Bronchial epithelial cell (primary cell): ENCODE measurements at regions not wholly inside any gene's neighbourhood (a gene's known extent, or its start where the extent isn't known, plus 50 kb on each side); places are given as distances from the start of the nearest gene placed in this dataset.

ENCODE experiments used
- DNase-seq: peaks from one replicate; pipeline ENCODE4 v3.0.0-alpha.2; 2010; ENCODE audit warnings: low read depth
- FAIRE-seq: peaks from 2 replicates; lab custom pipeline; 2011; peaks lifted over from hg19 to GRCh38; lab: Jason Lieb, UNC
- H3K27me3 ChIP-seq: 2 replicates; pipeline ENCODE4 v1.5.1; 2011; ENCODE audit warnings: low read length; ENCODE audit not compliant: control insufficient read depth, insufficient read depth
- H3K36me3 ChIP-seq: 2 replicates; pipeline ENCODE4 v1.5.1; 2011; ENCODE audit warnings: low read length; ENCODE audit not compliant: control insufficient read depth, insufficient read depth
- H3K4me3 ChIP-seq: 2 replicates; pipeline ENCODE4 v1.5.1; 2011; ENCODE audit warnings: mild to moderate bottlenecking, low read depth, low read length, control low read depth
- TF ChIP-seq, protein P1 (sequence below): IDR thresholded peaks from 2 replicates; pipeline ENCODE4 v1.5.1; 2011; ENCODE audit warnings: mild to moderate bottlenecking, moderate library complexity, low read length, control low read depth, inconsistent platforms; ENCODE audit not compliant: insufficient read depth, severe bottlenecking

DNA sequence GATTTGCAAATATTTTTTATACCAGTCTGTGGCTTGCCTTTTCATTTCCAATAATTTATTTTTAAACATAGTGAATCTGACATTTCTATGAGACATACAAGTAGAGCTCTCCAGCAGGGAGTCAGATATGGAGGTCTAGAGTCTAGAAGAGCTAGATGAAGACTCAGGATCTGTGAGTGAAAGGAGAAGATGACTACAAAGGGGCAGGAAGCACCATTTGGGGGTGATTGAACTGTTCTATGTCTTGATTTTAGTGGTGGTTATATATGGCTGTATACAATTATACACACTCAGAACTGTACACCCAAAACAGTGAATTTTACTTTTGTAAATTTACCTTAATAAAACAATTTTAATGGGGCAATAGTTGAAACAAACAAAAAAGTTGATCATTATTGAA, 127.9 kb upstream of the BACH2 start:
- H3K36me3 ChIP-seq, result no peaks in the 10 kb centered on the region
- H3K4me3 ChIP-seq, result no peak overlapping the region
- TF ChIP-seq, protein P1, sequence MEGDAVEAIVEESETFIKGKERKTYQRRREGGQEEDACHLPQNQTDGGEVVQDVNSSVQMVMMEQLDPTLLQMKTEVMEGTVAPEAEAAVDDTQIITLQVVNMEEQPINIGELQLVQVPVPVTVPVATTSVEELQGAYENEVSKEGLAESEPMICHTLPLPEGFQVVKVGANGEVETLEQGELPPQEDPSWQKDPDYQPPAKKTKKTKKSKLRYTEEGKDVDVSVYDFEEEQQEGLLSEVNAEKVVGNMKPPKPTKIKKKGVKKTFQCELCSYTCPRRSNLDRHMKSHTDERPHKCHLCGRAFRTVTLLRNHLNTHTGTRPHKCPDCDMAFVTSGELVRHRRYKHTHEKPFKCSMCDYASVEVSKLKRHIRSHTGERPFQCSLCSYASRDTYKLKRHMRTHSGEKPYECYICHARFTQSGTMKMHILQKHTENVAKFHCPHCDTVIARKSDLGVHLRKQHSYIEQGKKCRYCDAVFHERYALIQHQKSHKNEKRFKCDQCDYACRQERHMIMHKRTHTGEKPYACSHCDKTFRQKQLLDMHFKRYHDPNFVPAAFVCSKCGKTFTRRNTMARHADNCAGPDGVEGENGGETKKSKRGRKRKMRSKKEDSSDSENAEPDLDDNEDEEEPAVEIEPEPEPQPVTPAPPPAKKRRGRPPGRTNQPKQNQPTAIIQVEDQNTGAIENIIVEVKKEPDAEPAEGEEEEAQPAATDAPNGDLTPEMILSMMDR, result no peak
- FAIRE-seq, result no peak
- no peak for DNase-seq
- no peaks in the 10 kb centered on the region for H3K27me3 ChIP-seq

- H3K27me3 ChIP-seq, result no peaks in the 10 kb centered on the region
- no peaks in the 10 kb centered on the region for H3K36me3 ChIP-seq
- DNase-seq (no peak), FAIRE-seq (no peak)
- TF ChIP-seq, protein P1, result no peak
- no peak overlapping the region for H3K4me3 ChIP-seq
Measured at GRCh38 chr6:90421666-90422065, 125.0 kb upstream of the BACH2 start.

DNA sequence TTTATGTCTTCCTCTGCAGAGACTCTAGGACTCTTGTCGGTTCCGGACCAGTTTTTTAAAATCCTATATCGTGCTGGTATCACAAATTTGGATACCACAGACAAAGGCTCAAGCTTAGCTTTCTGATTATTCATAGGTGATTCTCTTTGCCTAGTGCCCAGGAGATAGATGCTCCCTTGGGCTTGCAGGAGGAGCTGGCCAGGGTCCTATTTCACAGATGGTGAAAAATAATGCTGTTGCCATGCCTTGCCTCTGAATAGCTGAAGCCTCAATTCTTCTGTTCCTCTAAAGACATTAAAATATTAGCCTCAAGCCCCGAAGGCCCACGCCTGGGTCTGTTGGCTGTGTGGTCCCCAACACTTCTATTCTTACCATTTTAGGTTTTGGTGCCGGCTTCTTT, 123.9 kb upstream of the BACH2 start:
- TF ChIP-seq, protein P1, result no peak

GRCh38 chr6:90417385-90417784, 120.7 kb upstream of the BACH2 start:
- no peaks in the 10 kb centered on the region for H3K36me3 ChIP-seq
- TF ChIP-seq, protein P1, result no peak
- H3K4me3 ChIP-seq, result no peak overlapping the region
- DNase-seq (no peak), FAIRE-seq (no peak)
- no peaks in the 10 kb centered on the region for H3K27me3 ChIP-seq

More for the DNA sequence above, 123.9 kb upstream of the BACH2 start:
- DNase-seq (no peak), FAIRE-seq (no peak)
- H3K4me3 ChIP-seq, result no peak overlapping the region
- no peaks in the 10 kb centered on the region for H3K36me3 ChIP-seq
- H3K27me3 ChIP-seq, result no peaks in the 10 kb centered on the region

DNA sequence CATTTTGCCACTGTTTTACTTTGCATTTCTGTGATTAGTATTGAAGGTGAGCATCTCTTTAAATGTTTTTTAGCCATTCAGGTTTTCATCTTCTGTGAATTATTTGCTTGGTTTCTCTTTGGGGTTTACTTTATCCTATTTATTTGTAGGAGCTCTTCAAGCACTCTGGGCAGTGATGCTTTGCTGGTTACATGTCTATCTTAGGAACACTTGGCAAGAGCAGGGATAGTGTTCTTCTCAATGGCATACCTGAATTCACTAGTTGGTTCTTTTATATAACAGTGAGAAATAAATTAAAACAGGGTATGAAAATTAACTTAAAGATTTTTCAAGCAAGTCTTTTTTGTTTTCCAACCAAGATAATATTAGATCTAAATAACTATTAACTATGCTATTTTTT, 119.7 kb upstream of the BACH2 start:
- H3K36me3 ChIP-seq, result no peaks in the 10 kb centered on the region
- FAIRE-seq (no peak), DNase-seq (no peak)
- no peak overlapping the region for H3K4me3 ChIP-seq
- no peaks in the 10 kb centered on the region for H3K27me3 ChIP-seq
- TF ChIP-seq, protein P1, result no peak

DNA sequence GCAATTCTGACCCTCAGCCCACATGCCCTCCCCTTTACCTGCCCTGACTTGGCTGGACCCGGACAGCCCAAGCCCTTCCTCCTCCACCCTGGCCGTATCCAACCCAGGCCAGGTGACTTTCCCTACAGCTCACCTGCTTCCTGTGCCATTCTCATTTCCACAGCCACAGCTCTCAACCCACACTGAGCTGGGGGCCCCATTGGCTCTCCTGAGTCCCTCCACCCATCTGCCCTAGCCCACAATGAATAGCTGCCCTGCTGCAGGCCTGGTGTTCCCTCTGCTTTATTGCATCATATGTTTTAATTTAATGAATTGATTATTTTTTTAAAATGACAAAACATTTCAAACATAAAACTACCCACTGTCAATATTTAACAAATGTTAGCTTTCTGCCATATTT, 118.5 kb upstream of the BACH2 start:
- TF ChIP-seq, protein P1, result no peak
- no peak for DNase-seq
- no peak overlapping the region for H3K4me3 ChIP-seq
- no peak for FAIRE-seq
- no peaks in the 10 kb centered on the region for H3K27me3 ChIP-seq
- no peaks in the 10 kb centered on the region for H3K36me3 ChIP-seq
